HK-2 (cell line): ENCODE measurements at regions not wholly inside any gene's neighbourhood (a gene's known extent, or its start where the extent isn't known, plus 50 kb on each side); places are given as distances from the start of the nearest gene placed in this dataset.

Source experiments
- DNase-seq: peaks from one replicate; pipeline ENCODE4 v3.0.0-alpha.2; 2018; ENCODE audit not compliant: unreplicated experiment

- DNase-seq: no peak
These were observed 133.2 kb upstream of the TBX20 start for GRCh38 chr7:35386816-35387706.

- DNase-seq: no peak
These were observed 132.3 kb upstream of the TBX20 start for GRCh38 chr7:35386082-35386815.

GRCh38 chr7:35384761-35385700, 131.1 kb upstream of the TBX20 start:
- DNase-seq: no peak

- no peak for DNase-seq
These were observed 126.9 kb upstream of the TBX20 start for GRCh38 chr7:35380739-35381224.

- no peak for DNase-seq
These were observed 125.6 kb upstream of the TBX20 start for GRCh38 chr7:35379481-35379880.

- DNase-seq: no peak
These were observed 121.6 kb upstream of the TBX20 start for GRCh38 chr7:35375516-35375915.

- no peak for DNase-seq
These were observed 121.0 kb upstream of the TBX20 start for GRCh38 chr7:35374858-35375257.

- no peak for DNase-seq
These were observed 117.3 kb upstream of the TBX20 start for GRCh38 chr7:35371221-35371620.

GRCh38 chr7:35370687-35371086, 116.8 kb upstream of the TBX20 start:
- no peak for DNase-seq

- DNase-seq: no peak
These were observed 112.6 kb upstream of the TBX20 start for GRCh38 chr7:35366167-35367155.

GRCh38 chr7:35365523-35365922, 111.6 kb upstream of the TBX20 start:
- DNase-seq: no peak

- no peak for DNase-seq
These were observed 108.4 kb upstream of the TBX20 start for GRCh38 chr7:35362341-35362740.

GRCh38 chr7:35359423-35359822, 105.5 kb upstream of the TBX20 start:
- no peak for DNase-seq

- DNase-seq: no peak
These were observed 102.6 kb upstream of the TBX20 start for GRCh38 chr7:35356495-35356894.

GRCh38 chr7:35355911-35356310, 102.0 kb upstream of the TBX20 start:
- DNase-seq: no peak

GRCh38 chr7:35355199-35355598, 101.3 kb upstream of the TBX20 start:
- no peak for DNase-seq

- no peak for DNase-seq
These were observed 99.6 kb upstream of the TBX20 start for GRCh38 chr7:35353481-35353880.

- DNase-seq: no peak
These were observed 97.6 kb upstream of the TBX20 start for GRCh38 chr7:35351466-35351865.

GRCh38 chr7:35348611-35349400, 94.9 kb upstream of the TBX20 start:
- no peak for DNase-seq

- DNase-seq: no peak
These were observed 88.9 kb upstream of the TBX20 start for GRCh38 chr7:35342786-35343185.
